Stimulated activated CD4-positive, alpha-beta T cell treated with anti-CD3 and anti-CD28 coated beads, Interleukin-12 subunit alpha, Interleukin-12 subunit beta, amount 100 ng/mL, for 48 hours (primary cell): ENCODE measurements at regions not wholly inside any gene's neighbourhood (a gene's known extent, or its start where the extent isn't known, plus 50 kb on each side); places are given as distances from the start of the nearest gene placed in this dataset.
"Not testable (repeated sequence)": the region's sequence is repeated elsewhere in the genome, so short reads cannot be mapped to it uniquely, and the experiment has no call there.

ENCODE experiments used
- DNase-seq, 3 donors: peaks; one replicate each; pipeline ENCODE4 v3.0.0-alpha.2; 2020; ENCODE audit warnings: low read depth in 2 of 3, low spot score in 1 of 3

DNA sequence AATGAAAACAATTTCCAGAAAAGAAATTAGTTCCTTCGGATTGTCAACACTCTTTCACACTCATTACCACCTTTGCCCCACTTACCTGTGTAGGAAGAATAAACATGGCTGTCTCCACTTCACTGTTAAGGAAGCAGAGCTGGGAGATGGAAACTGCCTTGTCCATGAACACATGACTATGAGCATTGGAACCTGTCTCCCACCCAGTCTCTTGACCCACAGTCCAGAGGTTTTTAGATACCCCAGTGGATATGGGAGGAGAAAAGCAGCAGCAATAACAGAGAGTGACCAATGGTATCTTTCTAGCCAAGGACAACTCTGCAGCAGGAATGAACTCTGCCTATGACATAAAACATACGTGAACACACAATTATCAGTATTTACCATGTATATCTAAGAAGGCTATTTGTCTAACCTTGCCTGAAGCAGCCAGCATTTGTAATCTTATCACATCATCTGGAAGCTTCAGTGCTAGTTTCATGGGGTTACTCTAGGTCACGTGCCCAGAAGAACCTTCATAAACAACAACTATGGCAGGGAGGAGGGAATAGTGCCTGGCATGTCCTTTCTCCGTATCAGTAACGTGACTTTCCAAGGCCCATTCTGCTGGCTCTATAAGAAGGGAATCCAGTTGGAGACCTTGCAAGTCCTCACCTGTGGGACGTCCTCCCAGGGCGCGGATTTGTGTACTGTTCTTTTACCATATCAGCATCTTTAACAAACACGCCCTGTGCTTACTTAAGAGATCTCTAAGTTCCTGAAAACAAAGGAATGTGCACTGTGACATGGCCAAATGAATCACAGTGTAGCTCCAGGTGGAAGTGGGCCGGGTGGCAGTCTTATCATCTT is 221.8 kb upstream of the UBL3 start:
- DNase-seq: no peak

DNA sequence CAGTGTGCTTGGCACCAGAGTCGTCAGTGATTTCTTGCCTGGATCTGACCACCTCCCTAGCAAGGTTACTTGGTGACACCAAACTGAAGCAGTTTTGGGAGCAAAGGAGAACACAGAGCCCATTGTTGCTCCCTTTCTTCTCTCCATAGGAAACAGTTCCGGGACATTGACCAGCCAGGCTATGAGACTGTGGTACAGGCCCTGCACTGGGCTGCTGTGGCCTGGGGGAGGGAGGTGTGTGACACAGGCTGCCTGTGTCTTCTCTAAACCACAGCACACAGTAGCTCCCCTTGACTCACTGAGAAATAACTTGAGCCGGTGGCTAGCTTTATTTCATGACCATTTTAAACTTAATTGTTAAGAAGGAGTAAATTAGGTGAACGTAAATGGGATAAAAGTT is 214.8 kb upstream of the UBL3 start:
- no peak for DNase-seq

DNA sequence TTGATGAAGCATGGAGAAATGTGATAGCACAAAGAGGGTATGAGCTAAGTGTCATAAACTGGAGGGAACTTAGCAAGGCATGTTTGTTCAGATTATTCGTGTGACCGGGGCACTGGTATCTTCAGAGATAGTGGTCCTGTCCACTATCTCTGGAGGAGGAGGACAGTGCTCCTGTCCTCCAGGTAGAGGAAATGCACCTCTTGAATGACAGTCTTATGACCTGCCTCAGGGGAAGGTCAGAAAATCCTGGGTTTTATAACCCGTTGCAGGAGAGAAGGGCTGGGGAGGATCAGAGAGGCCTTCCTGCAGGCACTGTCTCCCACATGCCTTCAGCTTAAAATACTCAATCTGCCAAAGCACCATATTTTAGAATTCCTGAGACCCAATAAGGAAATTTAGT is 213.5 kb upstream of the UBL3 start:
- DNase-seq: no peak

DNA sequence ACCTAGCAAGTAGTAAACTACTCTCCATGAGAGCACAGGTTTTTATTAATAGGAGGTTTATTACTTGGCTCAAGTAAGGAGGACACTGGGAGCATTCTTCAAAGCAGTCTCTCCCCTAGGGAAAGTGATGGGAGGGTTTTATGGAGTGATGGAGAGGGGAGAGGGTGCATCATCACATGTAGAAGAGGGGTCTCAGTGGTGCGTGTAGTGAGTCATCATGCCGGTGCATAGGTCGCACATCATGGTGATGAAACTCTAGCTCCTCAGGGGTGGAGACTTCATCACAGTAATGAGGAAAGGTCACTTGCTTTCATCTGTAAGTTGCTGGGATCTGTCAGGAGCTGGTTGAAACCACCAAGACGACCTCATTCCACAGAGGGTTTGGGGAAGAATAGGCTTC is 210.8 kb upstream of the UBL3 start:
- DNase-seq: no peak

DNA sequence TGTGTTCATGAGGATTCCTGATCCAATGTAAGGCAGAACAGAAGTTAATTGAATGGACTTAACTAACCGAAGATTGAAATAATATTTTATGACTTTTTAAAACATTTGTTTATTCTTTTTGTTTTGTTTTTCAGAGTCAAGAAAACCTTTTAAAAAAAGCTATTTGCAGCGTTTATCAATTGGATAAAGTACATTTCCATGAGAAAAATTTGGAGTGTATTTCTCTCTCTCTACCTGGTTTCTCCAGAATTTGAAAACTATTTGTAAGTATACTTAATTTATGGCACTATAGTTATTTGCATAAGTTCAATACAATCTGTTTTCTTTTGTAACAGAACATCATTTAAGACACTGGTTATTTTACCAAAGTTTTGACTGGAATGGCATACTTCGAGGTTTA is 208.0 kb upstream of the UBL3 start:
- DNase-seq: no peak

DNA sequence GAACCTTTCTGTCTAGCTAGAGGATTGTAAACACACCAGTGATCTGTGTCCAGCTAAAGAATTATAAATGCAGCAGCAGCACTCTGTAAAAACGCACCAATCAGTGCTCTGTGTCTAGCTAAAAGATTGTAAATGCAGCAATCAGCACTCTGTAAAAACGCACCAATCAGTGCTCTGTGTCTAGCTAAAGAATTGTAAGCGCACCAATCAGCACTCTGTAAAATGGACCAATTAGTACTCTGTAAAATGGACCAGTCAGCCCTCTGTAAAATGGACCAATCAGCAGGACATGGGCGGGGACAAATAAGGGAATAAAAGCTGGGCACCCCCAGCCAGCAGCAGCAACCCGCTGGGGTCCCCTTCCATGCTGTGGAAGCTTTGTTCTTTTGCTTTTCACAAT is 204.1 kb upstream of the UBL3 start:
- not testable (repeated sequence) for DNase-seq

DNA sequence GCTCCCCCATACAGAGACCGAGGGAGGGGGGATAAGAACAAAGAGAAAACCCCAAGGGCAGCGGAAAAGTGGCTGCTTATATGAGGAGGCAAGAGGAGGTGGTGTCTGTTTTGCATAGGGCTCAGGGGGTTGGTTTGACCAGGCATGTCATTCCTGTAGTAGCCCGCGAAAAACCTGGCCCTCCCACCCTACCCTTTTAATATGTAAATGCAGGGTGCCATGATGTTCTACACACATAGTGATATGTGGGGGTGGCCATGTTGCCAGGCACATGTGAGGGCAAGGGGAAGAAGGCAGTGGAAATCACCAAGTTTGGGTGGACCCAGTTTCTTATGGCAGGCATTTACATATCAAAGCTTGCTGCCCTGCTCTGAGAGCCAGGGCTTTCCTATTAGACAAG is 203.5 kb upstream of the UBL3 start:
- DNase-seq: no peak

DNA sequence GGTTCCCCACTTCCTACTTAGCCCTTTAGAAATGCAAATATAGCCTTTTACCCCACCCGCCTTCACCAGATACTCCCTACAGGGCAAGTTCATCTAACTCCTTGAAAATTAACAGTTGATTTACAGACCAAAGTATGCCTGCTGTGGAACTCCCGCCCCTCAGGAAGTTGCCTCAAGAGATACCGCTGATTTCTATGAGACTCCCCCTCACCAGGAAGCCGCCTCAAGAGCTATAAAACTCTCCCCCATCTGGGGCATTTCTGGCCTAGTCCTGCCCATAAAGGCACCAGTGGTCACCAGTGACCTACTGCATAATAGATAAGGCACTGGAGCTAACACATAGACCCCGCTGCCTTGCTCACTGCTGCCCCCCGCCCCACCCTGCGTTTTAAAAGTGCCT is 201.7 kb upstream of the UBL3 start:
- no peak for DNase-seq

DNA sequence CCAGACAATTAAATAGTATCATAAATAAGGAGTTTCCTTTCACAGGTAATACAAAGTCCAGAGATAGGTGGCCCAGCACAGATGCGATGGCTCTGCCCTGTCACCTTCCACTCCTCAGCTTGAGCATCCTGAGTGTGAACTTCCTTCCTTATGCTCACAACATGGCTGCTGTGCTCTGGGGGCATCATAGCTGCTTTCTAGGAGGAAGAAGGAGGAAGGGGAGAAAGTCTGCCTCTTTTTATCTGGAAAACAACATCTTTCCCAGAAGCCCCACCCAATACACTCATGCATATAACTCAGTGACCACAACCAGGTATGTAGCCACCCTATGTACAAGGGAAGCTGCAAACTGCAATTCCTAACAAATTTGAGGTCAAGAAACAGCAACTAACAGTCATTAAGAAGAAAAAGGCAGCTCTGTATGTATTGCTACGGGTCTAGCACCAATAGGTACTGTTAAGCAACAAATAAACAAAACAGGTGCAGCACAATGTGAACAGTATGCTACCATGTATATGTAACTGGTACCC is 201.2 kb upstream of the UBL3 start:
- DNase-seq: no peak

DNA sequence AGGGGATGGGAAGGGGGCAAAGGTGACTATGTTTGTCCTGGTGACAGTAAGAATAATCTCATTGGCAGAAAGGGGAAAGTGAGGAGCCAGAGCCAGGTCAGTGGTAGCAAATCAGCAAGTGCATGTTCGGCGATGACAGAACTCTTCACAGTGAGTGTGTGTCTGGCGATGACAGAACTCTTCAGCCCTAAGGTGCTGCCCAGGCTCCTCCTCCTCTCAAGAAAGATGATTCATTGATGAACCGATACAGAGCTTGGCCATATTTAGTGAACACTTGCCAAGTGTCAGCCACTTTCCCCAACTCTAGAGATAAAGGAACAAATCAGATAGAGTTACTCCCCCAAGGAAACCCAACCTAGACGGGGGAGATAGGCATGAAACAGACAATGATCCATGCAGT is 199.3 kb upstream of the UBL3 start:
- peak in 1 of 3 donors; percentile 2 for DNase-seq

DNA sequence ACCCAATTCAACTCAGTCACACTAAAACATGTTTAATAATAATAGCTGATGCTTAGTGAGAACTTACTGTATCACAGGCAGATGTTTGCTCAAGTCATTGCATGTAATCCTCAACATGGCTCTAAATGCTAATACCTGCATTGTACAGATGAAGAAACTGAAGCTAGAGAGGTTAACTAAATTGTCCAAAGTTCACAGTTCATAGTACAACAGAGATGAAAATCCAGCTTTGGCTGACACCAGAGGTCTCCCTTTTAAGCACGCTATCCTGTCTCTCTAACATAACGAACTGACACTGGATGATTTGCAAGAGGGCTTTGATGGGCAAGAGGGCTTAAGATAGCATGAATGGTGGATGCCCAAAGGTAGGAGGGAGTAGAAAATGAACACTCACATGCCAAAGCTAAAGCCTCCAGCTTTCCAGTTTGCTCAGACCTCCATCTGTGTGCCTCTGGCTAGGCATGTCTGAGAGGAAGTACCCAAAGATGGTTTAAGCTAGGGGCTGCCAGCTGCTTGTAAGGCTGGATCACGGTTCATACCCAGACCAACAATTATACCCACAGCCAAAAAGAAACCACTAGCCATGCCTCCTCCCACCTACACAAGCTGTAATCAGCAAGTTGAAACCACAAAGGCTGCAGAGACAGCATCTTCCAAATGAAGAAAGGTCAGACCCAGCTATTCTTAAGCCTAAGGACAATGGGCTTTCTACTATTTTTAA is 196.9 kb upstream of the UBL3 start:
- DNase-seq: no peak

DNA sequence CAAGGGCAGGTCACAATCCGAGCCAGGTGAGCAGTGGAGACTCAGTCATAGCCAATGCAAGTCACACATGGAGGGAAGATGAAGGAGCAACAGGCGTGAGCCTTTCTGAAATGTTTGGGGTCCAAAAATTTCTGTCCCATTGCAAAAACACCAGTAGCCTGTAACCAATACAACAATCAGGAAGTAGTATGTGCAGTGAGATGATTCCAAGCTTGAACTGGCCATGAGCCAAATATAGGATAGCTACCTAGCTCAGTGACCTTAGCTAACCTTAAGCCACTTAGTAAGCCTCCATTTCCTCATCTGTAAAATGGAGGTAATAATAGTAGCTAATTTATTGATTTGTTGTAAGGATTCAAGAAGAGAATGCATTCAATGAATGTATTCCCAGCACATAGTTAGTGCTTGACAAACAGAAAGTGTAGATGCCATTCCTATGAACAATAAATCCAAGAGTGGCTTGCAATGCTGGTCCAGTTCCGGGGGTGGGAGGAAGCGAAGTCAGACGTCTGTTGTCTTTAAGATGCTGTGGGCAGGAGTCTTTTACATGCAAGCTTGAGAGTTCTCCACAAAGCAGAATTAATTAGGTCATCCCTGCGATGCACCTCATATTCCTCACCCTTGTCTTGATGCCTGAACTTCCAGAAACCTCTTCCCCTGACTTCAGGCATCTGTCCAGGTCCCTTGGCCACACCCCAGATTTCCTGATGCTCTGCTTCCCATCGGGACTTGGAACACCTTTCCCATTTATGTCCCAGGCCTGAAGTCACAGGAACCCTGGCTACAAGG is 195.7 kb upstream of the UBL3 start:
- DNase-seq: no peak

DNA sequence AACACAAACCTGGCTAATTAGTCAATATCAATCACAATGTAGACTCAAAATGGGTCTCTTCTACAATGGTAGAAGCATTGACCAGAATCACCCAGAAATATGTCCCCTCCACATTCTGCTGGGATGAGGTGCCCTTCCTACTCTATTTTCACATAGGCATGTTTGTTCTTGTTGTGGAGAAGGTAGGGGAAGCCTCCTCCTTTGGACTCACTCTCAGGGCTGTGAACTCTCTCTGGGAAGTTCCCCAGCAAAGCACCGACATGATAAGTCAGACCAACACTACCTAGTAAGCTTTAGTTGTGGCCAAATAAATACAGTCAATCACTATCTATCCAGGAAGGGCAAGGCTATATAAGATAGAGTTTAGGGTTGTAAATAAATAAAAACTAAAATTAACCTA is 194.5 kb upstream of the UBL3 start:
- no peak for DNase-seq

DNA sequence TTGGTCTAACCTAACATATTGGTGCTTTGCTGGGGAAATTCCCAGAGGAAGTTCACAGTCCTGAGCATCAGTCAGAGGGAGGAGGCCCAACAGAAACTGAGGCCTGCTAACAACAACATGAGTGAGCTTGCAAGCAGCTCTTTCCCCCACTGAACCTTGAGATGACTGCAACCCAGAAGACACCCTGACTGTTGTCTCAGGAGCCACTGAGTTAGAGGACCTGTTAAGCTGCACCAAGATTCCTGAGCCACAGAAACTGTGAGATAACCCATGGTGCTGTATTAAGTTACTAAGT is 193.2 kb upstream of the UBL3 start:
- no peak for DNase-seq

DNA sequence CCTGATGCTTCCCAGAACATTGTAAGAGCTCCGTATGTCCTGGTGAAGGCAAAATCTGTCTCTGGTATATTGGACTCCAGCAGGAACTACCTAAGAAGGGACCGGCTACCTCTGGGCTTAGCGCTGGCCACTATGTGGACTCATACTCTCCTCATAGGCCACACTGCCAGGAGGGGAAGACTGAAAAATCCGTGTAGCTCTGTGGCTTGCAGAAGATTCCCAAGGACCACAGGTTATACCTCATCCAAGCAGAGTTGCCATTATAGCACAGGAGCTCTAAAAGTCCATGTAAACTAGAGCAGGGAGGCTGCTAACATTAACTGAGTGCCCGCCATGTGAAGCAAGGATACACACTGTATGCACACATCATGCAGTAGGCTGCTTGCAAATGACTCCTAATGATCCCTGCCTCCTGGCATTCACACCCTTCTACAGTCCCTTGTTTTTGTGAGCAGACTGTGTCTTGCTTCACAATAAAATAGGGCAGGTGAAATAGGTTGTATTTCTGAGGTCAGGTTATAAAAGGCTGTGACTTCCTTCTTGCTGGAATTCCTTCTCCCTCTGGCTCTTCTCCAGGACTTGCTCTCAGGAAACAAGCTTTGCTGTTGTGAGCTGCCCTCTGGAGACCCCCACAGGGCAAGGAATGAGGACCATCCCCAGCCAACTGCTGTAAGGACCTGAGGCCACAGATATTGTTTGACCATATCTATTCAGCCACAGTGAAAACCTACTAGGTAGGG is 192.6 kb upstream of the UBL3 start:
- DNase-seq: no peak

DNA sequence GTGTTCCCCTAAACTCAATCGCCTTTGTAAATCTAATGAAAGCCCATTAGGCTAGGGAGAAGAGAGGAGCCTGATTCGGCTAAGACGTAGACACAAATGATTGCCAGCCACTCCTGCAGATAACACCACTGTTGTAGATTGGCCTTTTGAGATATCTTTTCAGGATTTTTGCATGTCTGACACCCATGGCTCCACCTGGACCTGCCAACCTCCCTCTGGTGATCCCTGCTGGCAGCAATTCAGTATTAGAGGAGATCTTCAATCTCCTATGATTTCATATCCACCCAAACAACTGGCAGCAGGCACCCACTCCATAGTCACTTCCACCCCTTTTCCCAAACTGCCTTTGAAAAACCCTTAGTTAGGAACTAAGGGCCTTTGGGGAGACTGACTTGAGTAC is 191.9 kb upstream of the UBL3 start:
- no peak for DNase-seq

DNA sequence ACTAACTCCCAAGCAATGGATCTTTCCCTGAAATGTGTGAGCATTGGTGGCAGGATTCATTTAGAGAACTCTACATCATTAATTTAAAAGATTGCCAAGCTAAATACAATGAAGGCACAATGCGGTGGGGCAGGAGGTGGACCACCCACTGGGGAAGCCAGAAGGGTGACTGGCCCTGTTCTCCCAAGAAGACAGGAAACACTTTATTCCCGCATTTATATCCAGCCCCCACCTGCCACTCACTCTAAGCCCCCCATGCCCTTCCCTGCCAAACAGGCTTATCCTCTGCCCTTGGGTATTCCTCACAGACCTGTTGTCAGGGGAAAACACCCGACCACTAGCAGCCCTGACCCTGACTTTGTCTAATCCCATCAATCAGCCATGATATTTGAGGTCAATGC is 189.1 kb upstream of the UBL3 start:
- no peak for DNase-seq

DNA sequence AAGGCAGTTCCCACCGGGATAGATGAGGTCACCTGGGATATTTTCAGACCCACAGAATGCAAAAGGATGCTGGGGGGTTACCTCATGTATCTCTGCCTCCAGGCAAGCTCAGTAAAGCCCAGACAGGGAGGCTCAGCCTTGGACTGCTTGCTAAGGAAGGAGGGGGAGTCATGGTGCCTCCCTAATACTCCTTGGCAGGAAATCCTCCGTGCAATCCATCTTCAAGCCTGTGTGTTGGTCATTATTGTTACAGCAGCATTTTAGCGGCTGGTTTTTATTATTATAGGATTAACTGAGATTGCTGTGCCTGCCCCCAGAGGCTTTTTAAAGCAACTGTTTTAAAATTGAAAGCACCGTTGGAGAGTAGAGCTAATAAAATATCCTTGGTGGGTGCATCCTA is 188.5 kb upstream of the UBL3 start:
- no peak for DNase-seq

DNA sequence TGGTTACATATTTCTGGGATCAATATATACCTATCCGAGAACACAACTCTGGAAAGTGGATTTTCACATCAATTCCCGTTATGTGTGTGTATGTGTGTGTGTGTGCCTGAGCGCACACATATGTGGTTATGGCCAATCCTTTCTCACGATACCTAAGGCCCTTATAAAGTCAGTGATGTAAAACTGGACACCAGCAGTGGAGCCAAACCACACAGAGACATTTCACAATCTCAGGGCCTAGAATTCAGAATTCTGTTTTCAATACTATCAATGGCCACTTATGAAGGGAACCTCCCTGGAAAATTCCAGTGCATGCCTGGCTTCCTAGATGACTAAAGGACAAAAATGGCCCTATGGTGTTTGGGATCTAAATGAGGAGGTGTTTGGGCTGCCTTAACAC is 187.3 kb upstream of the UBL3 start:
- DNase-seq: no peak

DNA sequence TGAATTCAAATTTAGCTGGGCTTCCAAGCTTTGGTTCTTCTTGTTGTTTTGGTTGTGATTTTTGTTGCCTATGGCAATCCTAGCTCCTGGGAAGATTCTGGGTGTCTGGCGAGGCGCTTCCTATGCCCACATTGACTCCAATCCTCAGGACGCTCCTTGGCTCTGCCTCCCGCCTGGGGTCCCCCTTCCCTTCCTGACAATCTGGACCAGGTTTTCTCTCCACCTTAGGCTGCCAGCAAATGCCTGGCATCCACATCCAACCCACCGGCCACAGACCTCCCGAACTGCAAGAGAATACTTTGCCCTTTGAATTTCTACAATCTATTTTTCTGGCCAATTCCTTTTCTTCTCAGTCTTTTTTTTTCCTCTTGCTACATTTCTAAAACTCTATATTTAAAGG is 186.9 kb upstream of the UBL3 start:
- DNase-seq: no peak

DNA sequence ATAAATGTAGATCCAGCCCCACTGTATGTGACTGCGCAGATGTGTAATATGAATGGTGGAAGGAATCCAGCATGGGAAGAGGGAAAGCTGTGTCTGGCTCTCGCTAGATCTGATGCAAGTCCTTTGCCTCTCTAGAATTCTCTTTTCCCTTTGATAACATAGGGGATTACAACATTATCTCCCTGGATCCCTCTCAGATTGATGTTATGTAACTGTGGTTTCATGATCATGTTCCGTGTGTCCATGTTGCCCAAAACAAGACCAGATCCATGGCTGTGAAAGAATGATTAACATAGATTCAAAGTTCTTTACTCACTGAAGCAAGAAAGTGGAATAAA is 184.0 kb upstream of the UBL3 start:
- DNase-seq: no peak
